ENCODE measurements at regions not wholly inside any gene's neighbourhood (a gene's known extent, or its start where the extent isn't known, plus 50 kb on each side); places are given as distances from the start of the nearest gene placed in this dataset.

GRCh38 chr4:38320343-38320695 is 343.7 kb upstream of the KLF3 start:
- no peak overlapping the region for H3K4me2 ChIP-seq (ENCODE audit: low read length)
- H4K20me1 ChIP-seq (ENCODE audit: insufficient read depth), result no peaks in the 10 kb centered on the region
- H3K9ac ChIP-seq (ENCODE audit: low read length), result no peak overlapping the region
- H3K9me3 ChIP-seq (ENCODE audit: low read length), result no peaks in the 10 kb centered on the region
- H3K9me2 ChIP-seq (ENCODE audit: insufficient read depth, low read length), result no peaks in the 10 kb centered on the region
- no peak for TF ChIP-seq RAD21 (conservative IDR thresholded peaks at IDR 0.05)
- no peak for TF ChIP-seq EP300 (conservative IDR thresholded peaks at IDR 0.05; ENCODE audit: poor library complexity, severe bottlenecking)
- no peak for TF ChIP-seq REST (IDR thresholded peaks at IDR 0.05; ENCODE audit: borderline replicate concordance)
- no peak for TF ChIP-seq POLR2AphosphoS5 (IDR thresholded peaks at IDR 0.05)
- TF ChIP-seq MXI1 (conservative IDR thresholded peaks at IDR 0.05; ENCODE audit: poor library complexity, severe bottlenecking), result no peak
- TF ChIP-seq CTCF (IDR thresholded peaks at IDR 0.05; ENCODE audit: poor library complexity, severe bottlenecking), result no peak
- no peak for TF ChIP-seq SMC3 (conservative IDR thresholded peaks at IDR 0.05; ENCODE audit: poor library complexity)
- no peak for TF ChIP-seq TAF1 (IDR thresholded peaks at IDR 0.05; ENCODE audit: low read depth)
- TF ChIP-seq EZH2 (IDR thresholded peaks at IDR 0.05; ENCODE audit: borderline replicate concordance, insufficient read depth, low read length, poor library complexity, severe bottlenecking), result no peak
- H3K79me2 ChIP-seq (replicated peaks; ENCODE audit: insufficient read depth, low read length), result no peaks in the 10 kb centered on the region
- H3K36me3 ChIP-seq (ENCODE audit: insufficient read depth, low read length), result no peaks in the 10 kb centered on the region
- H3K27ac ChIP-seq (ENCODE audit: low read length), result no peak overlapping the region
- H3F3A ChIP-seq (ENCODE audit: insufficient read depth, low read length, poor library complexity, severe bottlenecking), result no peaks in the 10 kb centered on the region
- H2AFZ ChIP-seq (ENCODE audit: low read depth, low read length), result no peak overlapping the region
- H3K27me3 ChIP-seq (ENCODE audit: insufficient read depth, low read depth, low read length), result no peaks in the 10 kb centered on the region
- H3K4me3 ChIP-seq (ENCODE audit: low read length), result no peak overlapping the region

- Histone ChIP-seq H2AFZ (ENCODE audit: low read depth, low read length) (no peak overlapping the region), H3K36me3 (ENCODE audit: insufficient read depth, low read length) (no peaks in the 10 kb centered on the region), H3K9me3 (ENCODE audit: low read length) (no peaks in the 10 kb centered on the region), H3K9me2 (ENCODE audit: insufficient read depth, low read length) (no peaks in the 10 kb centered on the region), H3F3A (ENCODE audit: insufficient read depth, low read length, poor library complexity, severe bottlenecking) (no peaks in the 10 kb centered on the region), H3K27me3 (ENCODE audit: insufficient read depth, low read depth, low read length) (no peaks in the 10 kb centered on the region), H3K4me3 (ENCODE audit: low read length) (no peak overlapping the region), H3K9ac (ENCODE audit: low read length) (no peak overlapping the region), H3K79me2 (replicated peaks; ENCODE audit: insufficient read depth, low read length) (no peaks in the 10 kb centered on the region), H4K20me1 (ENCODE audit: insufficient read depth) (no peaks in the 10 kb centered on the region), H3K4me2 (ENCODE audit: low read length) (no peak overlapping the region), H3K27ac (ENCODE audit: low read length) (no peak overlapping the region)
- no peak for TF ChIP-seq POLR2AphosphoS5 (IDR thresholded peaks at IDR 0.05)
- TF ChIP-seq SMC3 (conservative IDR thresholded peaks at IDR 0.05; ENCODE audit: poor library complexity), result no peak
- TF ChIP-seq MXI1 (conservative IDR thresholded peaks at IDR 0.05; ENCODE audit: poor library complexity, severe bottlenecking), result no peak
- no peak for TF ChIP-seq RAD21 (conservative IDR thresholded peaks at IDR 0.05)
- TF ChIP-seq REST (IDR thresholded peaks at IDR 0.05; ENCODE audit: borderline replicate concordance), result no peak
- TF ChIP-seq EP300 (conservative IDR thresholded peaks at IDR 0.05; ENCODE audit: poor library complexity, severe bottlenecking), result no peak
- TF ChIP-seq EZH2 (IDR thresholded peaks at IDR 0.05; ENCODE audit: borderline replicate concordance, insufficient read depth, low read length, poor library complexity, severe bottlenecking), result no peak
- no peak for TF ChIP-seq CTCF (IDR thresholded peaks at IDR 0.05; ENCODE audit: poor library complexity, severe bottlenecking)
- no peak for TF ChIP-seq TAF1 (IDR thresholded peaks at IDR 0.05; ENCODE audit: low read depth)
Observed at GRCh38 chr4:38320833-38321232, 343.2 kb upstream of the KLF3 start.
